Peyer's patch (tissue), 4 donors: ENCODE measurements at regions not wholly inside any gene's neighbourhood (a gene's known extent, or its start where the extent isn't known, plus 50 kb on each side); places are given as distances from the start of the nearest gene placed in this dataset.

Experiments used
- CTCF ChIP-seq, 6 experiments: fragments of 450-650 bp in 4 of 6; fragments of 200-600 bp in 2 of 6; sonication (generic) in 1 of 6; IDR thresholded peaks; one replicate each; pipeline ENCODE4 v1.5.1; 2017 to 2019; ENCODE audit warnings: antibody characterized with exemption in 6 of 6, mild to moderate bottlenecking in 3 of 6, moderate library complexity in 1 of 6
- POLR2A ChIP-seq, 2 donors: fragments of 450-650 bp; IDR thresholded peaks; one replicate each; pipeline ENCODE4 v1.5.1; 2017; ENCODE audit warnings: antibody characterized with exemption in 2 of 2, mild to moderate bottlenecking in 2 of 2, moderate library complexity in 2 of 2

GRCh38 chr1:8211251-8211882 lies 106.5 kb upstream of the SLC45A1 start:
- no peak for TF ChIP-seq CTCF (IDR thresholded peaks at IDR 0.05)
- no peak for TF ChIP-seq POLR2A (IDR thresholded peaks at IDR 0.05)
